IMR-90 (cell line): ENCODE measurements at regions not wholly inside any gene's neighbourhood (a gene's known extent, or its start where the extent isn't known, plus 50 kb on each side); places are given as distances from the start of the nearest gene placed in this dataset.

Source experiments
- ATAC-seq: fragments of 200-7000 bp; cut with Tn5 transposase; 2 replicates; pipeline ENCODE4 v1.9.1; 2020; ENCODE audit warnings: low read depth, mild to moderate bottlenecking, moderate library complexity
- BruUV-seq: library from RNA; stranded (reverse); fragments of 400-500 nt; replicated peaks from 2 replicates; lab custom pipeline; 2021; lab: Mats Ljungman, UMichigan
- CTCF ChIA-PET: fragments of 300-600 bp; formaldehyde crosslinking; extraction: SDS; loops from one replicate; lab custom pipeline; 2021; ENCODE audit warnings: antibody characterized with exemption; lab: Yijun Ruan, JAX
- POLR2A ChIA-PET: fragments of 300-600 bp; sonication (Branson Sonifier 250); formaldehyde crosslinking; loops from one replicate; lab custom pipeline; 2022; ENCODE audit warnings: antibody characterized with exemption; ENCODE audit not compliant: unreplicated experiment; lab: Charles Lee
- DNase-seq: peaks from one replicate; pipeline ENCODE4 v3.0.0; 2013
- H2AFZ ChIP-seq: replicated peaks from 2 replicates; pipeline ENCODE3; 2013; ENCODE audit warnings: low read length, mild to moderate bottlenecking; ENCODE audit not compliant: poor library complexity
- H2AK5ac ChIP-seq: 2 replicates; pipeline ENCODE4 v1.6.1; 2013; ENCODE audit warnings: low read depth, low read length, inconsistent platforms
- H2AK9ac ChIP-seq: replicated peaks from 2 replicates; pipeline ENCODE3; 2013; ENCODE audit warnings: mild to moderate bottlenecking, low read depth, low read length, moderate library complexity; ENCODE audit not compliant: poor library complexity
- H2BK120ac ChIP-seq: 2 replicates; pipeline ENCODE4 v1.6.1; 2013; ENCODE audit warnings: low read depth, low read length, inconsistent platforms
- H2BK15ac ChIP-seq: 3 replicates; pipeline ENCODE4 v1.6.1; 2013; ENCODE audit warnings: low read depth, low read length, inconsistent platforms
- H2BK20ac ChIP-seq: 2 replicates; pipeline ENCODE4 v1.6.1; 2013; ENCODE audit warnings: low read depth, mild to moderate bottlenecking, inconsistent platforms, low read length, moderate library complexity
- H2BK5ac ChIP-seq: 2 replicates; pipeline ENCODE4 v1.6.1; 2013; ENCODE audit warnings: mild to moderate bottlenecking, low read depth, low read length, inconsistent platforms; ENCODE audit not compliant: poor library complexity, severe bottlenecking
- H3K14ac ChIP-seq: replicated peaks from 2 replicates; pipeline ENCODE4 v1.6.1; 2013; ENCODE audit warnings: low read depth, low read length, inconsistent platforms
- H3K18ac ChIP-seq: 2 replicates; pipeline ENCODE4 v1.6.1; 2013; ENCODE audit warnings: low read depth, low read length, control low read depth
- H3K23ac ChIP-seq: 2 replicates; pipeline ENCODE4 v1.6.1; 2013; ENCODE audit warnings: low read depth, low read length, inconsistent platforms
- H3K27ac ChIP-seq: 2 replicates; pipeline ENCODE4 v1.5.1; 2013; ENCODE audit warnings: mild to moderate bottlenecking, control low read depth, low read length; ENCODE audit not compliant: insufficient read depth
- H3K27me3 ChIP-seq: 2 replicates; pipeline ENCODE4 v1.6.1; 2013; ENCODE audit warnings: low read length; ENCODE audit not compliant: control insufficient read depth, insufficient read depth
- H3K36me3 ChIP-seq: 2 replicates; pipeline ENCODE4 v1.6.1; 2013; ENCODE audit warnings: low read length, mixed read lengths; ENCODE audit not compliant: control insufficient read depth, insufficient read depth
- H3K4ac ChIP-seq: 2 replicates; pipeline ENCODE4 v1.6.1; 2013; ENCODE audit warnings: low read depth, low read length, inconsistent platforms
- H3K4me1 ChIP-seq: 2 replicates; pipeline ENCODE4 v1.6.1; 2013; ENCODE audit warnings: low read length, mixed read lengths; ENCODE audit not compliant: control insufficient read depth, insufficient read depth
- H3K4me2 ChIP-seq: 2 replicates; pipeline ENCODE4 v1.6.1; 2013; ENCODE audit warnings: low read depth, mild to moderate bottlenecking, control low read depth, low read length, moderate library complexity
- H3K4me3 ChIP-seq: 2 replicates; pipeline ENCODE4 v1.5.1; 2013; ENCODE audit warnings: low read depth, mild to moderate bottlenecking, control low read depth, low read length, moderate library complexity; ENCODE audit not compliant: insufficient read depth
- H3K56ac ChIP-seq: 2 replicates; pipeline ENCODE4 v1.6.1; 2013; ENCODE audit warnings: low read length, inconsistent platforms; ENCODE audit not compliant: insufficient read depth; ENCODE audit errors: extremely low read depth
- H3K79me1 ChIP-seq, 2 experiments: 2 replicates each; pipeline ENCODE4 v1.6.1; 2013; ENCODE audit warnings: low read length in 2 of 2, inconsistent platforms in 1 of 2, low read depth in 1 of 2
- H3K9ac ChIP-seq: 2 replicates; pipeline ENCODE4 v1.6.1; 2013; ENCODE audit warnings: low read depth, low read length, control low read depth
- H3K9me1 ChIP-seq: 2 replicates; pipeline ENCODE4 v1.6.1; 2013; ENCODE audit warnings: low read length, inconsistent platforms; ENCODE audit not compliant: insufficient read depth
- H3K9me3 ChIP-seq: 2 replicates; pipeline ENCODE4 v1.6.1; 2013; ENCODE audit warnings: low read length; ENCODE audit not compliant: control insufficient read depth, insufficient read depth
- H4K20me1 ChIP-seq: 2 replicates; pipeline ENCODE4 v1.6.1; 2013; ENCODE audit warnings: low read length, inconsistent platforms; ENCODE audit not compliant: insufficient read depth
- H4K5ac ChIP-seq: 2 replicates; pipeline ENCODE4 v1.6.1; 2013; ENCODE audit warnings: mild to moderate bottlenecking, low read depth, low read length, control low read depth
- H4K8ac ChIP-seq, 2 experiments: 2 replicates each; pipeline ENCODE4 v1.6.1; 2013; ENCODE audit warnings: low read depth in 2 of 2, low read length in 2 of 2, control low read depth in 1 of 2, inconsistent platforms in 1 of 2
- H4K91ac ChIP-seq: 2 replicates; pipeline ENCODE4 v1.6.1; 2013; ENCODE audit warnings: low read depth, low read length, inconsistent platforms; ENCODE audit not compliant: insufficient read depth
- CEBPB ChIP-seq: IDR thresholded peaks from 2 replicates; pipeline ENCODE4 v1.6.1; 2012; ENCODE audit warnings: low read depth, low read length, improper control_type of control experiment
- CHD1 ChIP-seq: IDR thresholded peaks from 2 replicates; pipeline ENCODE4 v1.6.1; 2012; ENCODE audit warnings: low read depth, low read length, improper control_type of control experiment
- ELK1 ChIP-seq: fragments of 150-350 bp; IDR thresholded peaks from 2 replicates; pipeline ENCODE4 v1.6.1; 2016; ENCODE audit warnings: low read depth, mild to moderate bottlenecking, low read length, moderate library complexity, borderline replicate concordance
- MAFK ChIP-seq: IDR thresholded peaks from 2 replicates; pipeline ENCODE4 v1.6.1; 2012; ENCODE audit warnings: low read depth, low read length, improper control_type of control experiment
- MAZ ChIP-seq: IDR thresholded peaks from 2 replicates; pipeline ENCODE4 v1.6.1; 2012; ENCODE audit warnings: low read depth, mild to moderate bottlenecking, low read length, improper control_type of control experiment, moderate library complexity, borderline replicate concordance
- MXI1 ChIP-seq: IDR thresholded peaks from 2 replicates; pipeline ENCODE4 v1.6.1; 2012; ENCODE audit warnings: low read depth, mild to moderate bottlenecking, low read length, moderate library complexity, borderline replicate concordance
- NFE2L2 ChIP-seq: fragments of 150-350 bp; IDR thresholded peaks from 2 replicates; pipeline ENCODE4 v1.6.1; 2016; ENCODE audit warnings: low read depth, mild to moderate bottlenecking, low read length
- POLR2A ChIP-seq: IDR thresholded peaks from 2 replicates; pipeline ENCODE4 v1.6.1; 2012; ENCODE audit warnings: mild to moderate bottlenecking, low read depth, low read length
- RCOR1 ChIP-seq: IDR thresholded peaks from 2 replicates; pipeline ENCODE4 v1.6.1; 2012; ENCODE audit warnings: mild to moderate bottlenecking, low read length, improper control_type of control experiment; ENCODE audit not compliant: insufficient replicate concordance
- USF2 ChIP-seq: fragments of 150-350 bp; IDR thresholded peaks from 2 replicates; pipeline ENCODE4 v1.6.1; 2017; ENCODE audit warnings: mild to moderate bottlenecking, antibody characterized with exemption, low read length, low read depth
- WGBS, 2 experiments: methylation state at CpG; one replicate each; pipeline versions ENCODE4 v1.1.5 to v1.1.7; 2013; ENCODE audit warnings: missing lambda C conversion rate in 2 of 2; ENCODE audit not compliant: insufficient read length in 1 of 2; ENCODE audit errors: extremely low coverage in 2 of 2; 5-methylcytosine and 5-hydroxymethylcytosine counted together
- dilution Hi-C: fragments of 300-500 bp; cut with HindIII; formaldehyde crosslinking; loops from one replicate; pipeline ENCODE4 v1.14.3; 2018; ENCODE audit warnings: low sequenced_read_pairs; ENCODE audit not compliant: unreplicated experiment
- in situ Hi-C: fragments of 300-500 bp; cut with MboI; formaldehyde crosslinking; loops from 3 replicates; pipeline ENCODE4 v1.14.3; 2019; ENCODE audit warnings: low sequenced_read_pairs, inconsistent platforms, mixed read lengths
- intact Hi-C: fragments of 100-400 bp; cut with micrococcal nuclease; formaldehyde crosslinking; loops from 2 replicates; pipeline ENCODE4 v1.10.0; 2022

- no peak for TF ChIP-seq CHD1
Observed at GRCh38 chr13:37348916-37349643, 243.6 kb upstream of the CSNK1A1L start (continued).

- no CpG with 5 or more reads among the region's 1 CpG for WGBS, 2 experiments
- Histone ChIP-seq H2BK5ac (no peak overlapping the region), H3K4me1 (peaks cover 4% of the 10 kb centered on the region; the same call in 1 of the 2 replicates), H2AFZ (no peak overlapping the region), H3K79me1 (no peaks in the 10 kb centered on the region), H3K14ac (no peak overlapping the region), H3K23ac (no peak overlapping the region), H3K4me3 (no peak overlapping the region), H2BK120ac (no peak overlapping the region), H2BK20ac (no peak overlapping the region), H3K9ac (no peak overlapping the region), H4K91ac (no peak overlapping the region), H2BK15ac (no peak overlapping the region), H3K36me3 (no peaks in the 10 kb centered on the region), H4K8ac (no peak overlapping the region), H3K18ac (no peak overlapping the region), H4K5ac (no peak overlapping the region), H3K27ac (no peak overlapping the region), H2AK5ac (no peak overlapping the region), H3K9me3 (no peaks in the 10 kb centered on the region), H3K56ac (no peak overlapping the region), H3K4ac (no peak overlapping the region), H2AK9ac (no peak overlapping the region), H4K20me1 (no peaks in the 10 kb centered on the region), H3K9me1 (0 out of 2 replicates have a peak, but pooled peaks cover 4% of the 10 kb centered on the region), H3K4me2 (no peak overlapping the region), H3K27me3 (no peaks in the 10 kb centered on the region)
- intact Hi-C loops, result no loop called here
- CTCF ChIA-PET, result interaction anchor here (0.5 kb wide), 1 partner anchor 16 kb away, joined by 3 read pairs; no protein-coding TSS in a partner anchor
- ATAC-seq (no peak), DNase-seq (no peak)
- dilution Hi-C loops, result no loop called here
- POLR2A ChIA-PET, result no interaction called here
- TF ChIP-seq CEBPB (no peak), POLR2A (no peak), MAFK (no peak), RCOR1 (no peak), USF2 (no peak), ELK1 (no peak), MAZ (no peak), MXI1 (no peak), NFE2L2 (no peak)
- in situ Hi-C loops, result no loop called here
- no TSS peak for BruUV-seq
Observed at GRCh38 chr13:37345869-37346268, 240.4 kb upstream of the CSNK1A1L start.
